Natural killer cell (primary cell): ENCODE measurements at regions not wholly inside any gene's neighbourhood (a gene's known extent, or its start where the extent isn't known, plus 50 kb on each side); places are given as distances from the start of the nearest gene placed in this dataset.

Experiments
- ATAC-seq, 3 donors: fragments of 150-1000 bp in 2 of 3; fragments of 200-7000 bp in 1 of 3; cut with Tn5 transposase; 1 replicate in 1 of 3; 2 replicates in 2 of 3; pipeline ENCODE4 v1.10.0; 2021; ENCODE audit warnings: mild to moderate bottlenecking in 2 of 3, moderate library complexity in 2 of 3
- DNase-seq, 2 donors: peaks; one replicate each; pipeline versions ENCODE4 v3.0.0 to v3.0.0-alpha.2; 2013 to 2021; ENCODE audit warnings: mixed read lengths in 1 of 2
- H3K27ac ChIP-seq: one replicate; pipeline ENCODE4 v1.5.1; 2013; ENCODE audit warnings: mild to moderate bottlenecking, low read length
- H3K27me3 ChIP-seq: one replicate; pipeline ENCODE4 v1.6.1; 2013; ENCODE audit warnings: low read length; ENCODE audit not compliant: control insufficient read depth, insufficient read depth
- H3K36me3 ChIP-seq: one replicate; pipeline ENCODE4 v1.6.1; 2013; ENCODE audit warnings: low read length; ENCODE audit not compliant: control insufficient read depth, insufficient read depth
- H3K4me1 ChIP-seq: one replicate; pipeline ENCODE4 v1.6.1; 2013; ENCODE audit warnings: low read length; ENCODE audit not compliant: control insufficient read depth, insufficient read depth
- H3K4me3 ChIP-seq: one replicate; pipeline ENCODE4 v1.5.1; 2013; ENCODE audit warnings: low read length
- H3K9me3 ChIP-seq: one replicate; pipeline ENCODE4 v1.6.1; 2013; ENCODE audit warnings: low read length; ENCODE audit not compliant: control insufficient read depth, insufficient read depth
- H3K27ac Mint-ChIP-seq, 2 donors: one replicate each; pipeline ENCODE4 v1.8.0; 2022; ENCODE audit warnings: mild to moderate bottlenecking in 2 of 2, mixed read lengths in 2 of 2, moderate library complexity in 1 of 2
- H3K27me3 Mint-ChIP-seq, 2 donors: one replicate each; pipeline ENCODE4 v1.8.0; 2022; ENCODE audit warnings: low read depth in 2 of 2, mixed read lengths in 2 of 2
- H3K36me3 Mint-ChIP-seq: one replicate; pipeline ENCODE4 v1.8.0; 2022; ENCODE audit warnings: mixed read lengths
- H3K4me1 Mint-ChIP-seq, 2 donors: one replicate each; pipeline ENCODE4 v1.8.0; 2022; ENCODE audit warnings: mixed read lengths in 2 of 2
- H3K4me3 Mint-ChIP-seq: one replicate; pipeline ENCODE4 v1.8.0; 2022; ENCODE audit warnings: mild to moderate bottlenecking, moderate library complexity, mixed read lengths
- H3K9me3 Mint-ChIP-seq, 2 donors: one replicate each; pipeline ENCODE4 v1.8.0; 2022; ENCODE audit warnings: mixed read lengths in 2 of 2
- WGBS: methylation state at CpG from one replicate; pipeline ENCODE4 v1.1.7; 2013; ENCODE audit warnings: missing lambda C conversion rate; ENCODE audit not compliant: insufficient coverage; 5-methylcytosine and 5-hydroxymethylcytosine counted together
- intact Hi-C: fragments of 100-400 bp; cut with micrococcal nuclease; formaldehyde crosslinking; loops from one replicate; pipeline ENCODE4 v1.14.2; 2022
- TF ChIP-seq, protein P1 (sequence below): fragments of 200-600 bp; IDR thresholded peaks from one replicate; pipeline ENCODE4 v1.8.0; 2022; ENCODE audit warnings: antibody characterized with exemption

DNA sequence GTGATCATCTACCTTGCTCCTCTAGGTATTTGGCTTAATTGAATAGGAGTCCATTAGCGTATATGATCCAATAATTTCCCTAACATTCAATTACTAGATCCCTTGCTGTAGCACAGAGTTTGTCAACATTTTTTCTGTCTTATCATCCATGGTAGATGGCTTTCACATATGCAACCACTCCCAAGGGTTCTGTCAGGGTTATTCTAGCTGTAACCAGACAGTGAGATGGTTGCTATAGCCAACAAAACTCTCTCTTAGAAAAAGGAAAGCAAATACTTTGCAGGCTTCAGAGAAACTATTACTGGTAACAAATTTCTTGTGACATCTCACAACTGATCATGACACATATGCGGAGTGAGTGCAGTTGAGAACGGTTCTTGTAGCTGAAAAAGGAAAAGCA, 96.2 kb upstream of the EFNA5 start:
- H3K36me3 ChIP-seq = no peaks in the 10 kb centered on the region
- no peak overlapping the region for H3K27ac Mint-ChIP-seq
- intact Hi-C loops = no loop called here
- H3K4me3 ChIP-seq = no peak overlapping the region
- TF ChIP-seq, protein P1, sequence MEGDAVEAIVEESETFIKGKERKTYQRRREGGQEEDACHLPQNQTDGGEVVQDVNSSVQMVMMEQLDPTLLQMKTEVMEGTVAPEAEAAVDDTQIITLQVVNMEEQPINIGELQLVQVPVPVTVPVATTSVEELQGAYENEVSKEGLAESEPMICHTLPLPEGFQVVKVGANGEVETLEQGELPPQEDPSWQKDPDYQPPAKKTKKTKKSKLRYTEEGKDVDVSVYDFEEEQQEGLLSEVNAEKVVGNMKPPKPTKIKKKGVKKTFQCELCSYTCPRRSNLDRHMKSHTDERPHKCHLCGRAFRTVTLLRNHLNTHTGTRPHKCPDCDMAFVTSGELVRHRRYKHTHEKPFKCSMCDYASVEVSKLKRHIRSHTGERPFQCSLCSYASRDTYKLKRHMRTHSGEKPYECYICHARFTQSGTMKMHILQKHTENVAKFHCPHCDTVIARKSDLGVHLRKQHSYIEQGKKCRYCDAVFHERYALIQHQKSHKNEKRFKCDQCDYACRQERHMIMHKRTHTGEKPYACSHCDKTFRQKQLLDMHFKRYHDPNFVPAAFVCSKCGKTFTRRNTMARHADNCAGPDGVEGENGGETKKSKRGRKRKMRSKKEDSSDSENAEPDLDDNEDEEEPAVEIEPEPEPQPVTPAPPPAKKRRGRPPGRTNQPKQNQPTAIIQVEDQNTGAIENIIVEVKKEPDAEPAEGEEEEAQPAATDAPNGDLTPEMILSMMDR = no peak
- WGBS = 90% methylated on average over 3 of the region's 3 CpGs
- no peaks in the 10 kb centered on the region for H3K9me3 ChIP-seq
- DNase-seq (no peak), ATAC-seq (no peak)
- H3K27me3 Mint-ChIP-seq = peaks cover 18 to 42% of the 10 kb centered on the region in 2 donors
- no peak overlapping the region for H3K4me3 Mint-ChIP-seq
- no peaks in the 10 kb centered on the region for H3K9me3 Mint-ChIP-seq
- no peaks in the 10 kb centered on the region for H3K36me3 Mint-ChIP-seq
- no peaks in the 10 kb centered on the region for H3K27me3 ChIP-seq
- H3K4me1 ChIP-seq = no peaks in the 10 kb centered on the region
- H3K27ac ChIP-seq = no peak overlapping the region
- H3K4me1 Mint-ChIP-seq = no peaks in the 10 kb centered on the region

DNA sequence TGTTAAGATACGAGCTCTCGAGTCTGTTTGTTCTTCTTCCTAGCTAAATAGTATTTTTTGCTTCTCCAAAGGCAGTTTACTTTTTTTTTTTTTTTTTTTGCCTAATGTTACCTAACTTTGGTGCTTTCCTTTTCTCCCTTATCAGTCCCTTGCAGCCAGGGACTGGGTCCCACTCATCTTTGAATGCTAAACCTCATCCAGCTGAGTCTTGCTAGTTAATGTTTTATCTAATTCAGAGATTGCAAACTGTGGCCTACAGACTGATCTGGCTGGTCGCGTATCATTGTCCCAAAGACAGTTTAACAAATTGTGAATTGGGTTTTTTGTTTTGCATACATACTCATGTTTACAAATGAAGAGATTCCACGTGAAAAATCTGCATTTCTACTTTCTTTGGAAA, 95.7 kb upstream of the EFNA5 start:
- Mint-ChIP-seq H3K27me3 (peaks cover 17 to 38% of the 10 kb centered on the region in 2 donors), H3K27ac (no peak overlapping the region), H3K4me1 (no peaks in the 10 kb centered on the region), H3K4me3 (no peak overlapping the region), H3K36me3 (no peaks in the 10 kb centered on the region), H3K9me3 (no peaks in the 10 kb centered on the region)
- Histone ChIP-seq H3K36me3 (no peaks in the 10 kb centered on the region), H3K4me3 (no peak overlapping the region), H3K27me3 (no peaks in the 10 kb centered on the region), H3K9me3 (no peaks in the 10 kb centered on the region), H3K4me1 (no peaks in the 10 kb centered on the region), H3K27ac (no peak overlapping the region)
- 65% methylated on average over 5 of the region's 5 CpGs for WGBS
- TF ChIP-seq, protein P1 = no peak
- DNase-seq (no peak), ATAC-seq (no peak)
- intact Hi-C loops = no loop called here

DNA sequence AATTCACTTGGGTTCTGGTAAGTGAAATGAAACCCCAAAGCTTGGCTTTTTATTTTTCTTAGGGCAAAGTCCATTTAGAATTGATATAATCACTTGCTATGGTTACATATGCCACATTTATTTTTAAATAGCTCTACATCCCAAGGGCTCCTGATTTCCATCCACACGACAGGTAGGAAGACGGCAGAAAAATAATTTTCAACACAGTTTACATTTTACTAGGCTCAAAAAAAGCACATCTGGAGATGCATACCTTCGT, 95.0 kb upstream of the EFNA5 start:
- DNase-seq (no peak), ATAC-seq (no peak)
- H3K4me1 Mint-ChIP-seq = no peaks in the 10 kb centered on the region
- Histone ChIP-seq H3K4me3 (no peak overlapping the region), H3K36me3 (no peaks in the 10 kb centered on the region), H3K9me3 (no peaks in the 10 kb centered on the region), H3K27ac (no peak overlapping the region), H3K27me3 (no peaks in the 10 kb centered on the region), H3K4me1 (no peaks in the 10 kb centered on the region)
- peaks cover 15 to 38% of the 10 kb centered on the region in 2 donors for H3K27me3 Mint-ChIP-seq
- no peak overlapping the region for H3K4me3 Mint-ChIP-seq
- H3K27ac Mint-ChIP-seq = no peak overlapping the region
- intact Hi-C loops = no loop called here
- no peaks in the 10 kb centered on the region for H3K36me3 Mint-ChIP-seq
- TF ChIP-seq, protein P1 = no peak
- no peaks in the 10 kb centered on the region for H3K9me3 Mint-ChIP-seq
- WGBS = 76% methylated on average over 3 of the region's 3 CpGs

DNA sequence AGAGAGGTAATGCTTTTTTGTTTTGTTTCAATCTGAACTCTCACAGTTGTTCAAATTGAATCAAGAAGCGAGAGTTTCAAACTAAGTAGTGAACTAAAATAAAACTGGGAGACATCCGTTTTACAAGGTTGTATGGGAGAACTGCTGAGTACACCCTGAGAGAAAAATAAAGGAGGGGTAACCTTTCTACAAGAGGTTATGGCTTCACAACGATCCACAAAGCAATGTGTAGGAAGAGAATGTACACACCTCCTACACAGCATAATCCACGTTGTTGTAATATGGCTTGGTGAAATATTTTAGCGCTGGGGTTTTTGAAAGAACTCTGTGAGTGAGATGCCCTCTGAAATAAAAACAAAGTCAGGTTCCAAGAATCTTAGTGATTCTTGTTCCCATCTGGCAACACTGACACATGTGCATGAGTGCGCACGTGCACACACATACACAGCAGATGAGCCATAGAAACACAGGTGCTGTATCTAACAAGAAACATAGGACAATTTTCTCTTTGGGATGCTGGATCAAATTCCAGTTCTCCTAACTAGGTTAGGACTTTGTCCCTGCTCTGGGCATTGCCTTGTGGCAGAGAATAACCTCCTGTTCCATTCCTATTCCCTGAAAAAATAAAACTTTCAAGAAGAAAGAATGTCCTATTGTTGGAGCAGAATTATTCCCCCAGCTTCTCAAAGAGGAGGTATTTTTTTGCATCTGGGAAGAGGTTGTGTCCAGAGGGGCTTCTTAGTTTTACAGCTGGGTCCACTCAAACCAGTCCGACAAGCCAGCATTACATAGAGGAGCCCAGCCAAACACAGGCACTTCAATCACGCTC, 94.5 kb upstream of the EFNA5 start:
- Histone ChIP-seq H3K27me3 (no peaks in the 10 kb centered on the region), H3K27ac (no peak overlapping the region), H3K4me1 (no peaks in the 10 kb centered on the region), H3K4me3 (no peak overlapping the region), H3K36me3 (no peaks in the 10 kb centered on the region), H3K9me3 (no peaks in the 10 kb centered on the region)
- ATAC-seq (no peak), DNase-seq (no peak)
- Mint-ChIP-seq H3K36me3 (no peaks in the 10 kb centered on the region), H3K27me3 (peaks cover 15 to 43% of the 10 kb centered on the region in 2 donors), H3K9me3 (no peaks in the 10 kb centered on the region), H3K4me1 (no peaks in the 10 kb centered on the region), H3K27ac (no peak overlapping the region), H3K4me3 (no peak overlapping the region)
- WGBS = 94% methylated on average over 7 of the region's 9 CpGs
- TF ChIP-seq, protein P1 = no peak
- intact Hi-C loops = no loop called here
